GM12878 (cell line): ENCODE measurements at regions not wholly inside any gene's neighbourhood (a gene's known extent, or its start where the extent isn't known, plus 50 kb on each side); places are given as distances from the start of the nearest gene placed in this dataset.

Experiments used
- ATAC-seq: fragments of 200-7000 bp; cut with Tn5 transposase; 3 replicates; pipeline ENCODE4 v1.9.1; 2020; ENCODE audit warnings: mild to moderate bottlenecking, moderate library complexity
- BruUV-seq: library from RNA; stranded (reverse); fragments of 400-500 nt; replicated peaks from 2 replicates; lab custom pipeline; 2021; lab: Mats Ljungman, UMichigan
- CTCF ChIA-PET: fragments of 300-600 bp; sonication (Branson Sonifier 250); formaldehyde crosslinking; extraction: SDS; loops from one replicate; lab custom pipeline; 2021; ENCODE audit warnings: inconsistent platforms; lab: Yijun Ruan, JAX
- POLR2A ChIA-PET: fragments of 350-600 bp; formaldehyde crosslinking; extraction: SDS; loops from one replicate; lab custom pipeline; 2021; ENCODE audit warnings: inconsistent platforms; lab: Charles Lee
- RAD21 ChIA-PET: fragments of 300-600 bp; sonication (Branson Sonifier 250); formaldehyde crosslinking; loops from one replicate; lab custom pipeline; 2023; ENCODE audit warnings: antibody characterized with exemption; ENCODE audit not compliant: unreplicated experiment; lab: Charles Lee
- SMC1A ChIA-PET: fragments of 300-600 bp; sonication (Branson Sonifier 250); formaldehyde crosslinking; loops from one replicate; lab custom pipeline; 2023; ENCODE audit not compliant: unreplicated experiment, uncharacterized antibody; lab: Charles Lee
- DNase-seq: peaks from one replicate; pipeline ENCODE4 v3.0.0-alpha.2; 2011; ENCODE audit warnings: low read depth, low spot score
- FAIRE-seq: peaks from 3 replicates; lab custom pipeline; 2011; peaks lifted over from hg19 to GRCh38; lab: Jason Lieb, UNC
- H2AFZ ChIP-seq: 2 replicates; pipeline ENCODE4 v1.6.0; 2011; ENCODE audit warnings: low read depth, low read length, control low read depth; ENCODE audit not compliant: control insufficient read depth
- H3K27ac ChIP-seq: 2 replicates; pipeline ENCODE4 v1.5.1; 2011; ENCODE audit warnings: control low read depth; ENCODE audit not compliant: control insufficient read depth, insufficient read depth
- H3K27me3 ChIP-seq, 2 experiments: replicated peaks in 1 of 2; 2 replicates each; pipeline versions ENCODE4 v1.6.0 to v1.6.1; 2011; ENCODE audit warnings: low read length in 1 of 2; ENCODE audit not compliant: control insufficient read depth in 2 of 2, insufficient read depth in 2 of 2
- H3K36me3 ChIP-seq, 2 experiments: 2 replicates each; pipeline ENCODE4 v1.5.1; 2011; ENCODE audit warnings: low read length in 1 of 2; ENCODE audit not compliant: control insufficient read depth in 2 of 2, insufficient read depth in 2 of 2
- H3K4me1 ChIP-seq: 2 replicates; pipeline ENCODE4 v1.6.1; 2011; ENCODE audit warnings: mild to moderate bottlenecking, low read length, moderate library complexity, mixed read lengths; ENCODE audit not compliant: control insufficient read depth, insufficient read depth
- H3K4me2 ChIP-seq: 2 replicates; pipeline ENCODE4 v1.6.0; 2011; ENCODE audit warnings: control low read depth; ENCODE audit not compliant: control insufficient read depth, insufficient read depth
- H3K4me3 ChIP-seq: fragments of 200-600 bp; sonication (generic); 2 replicates; pipeline ENCODE4 v1.5.1; 2016
- H3K79me2 ChIP-seq: 2 replicates; pipeline ENCODE4 v1.6.0; 2011; ENCODE audit warnings: low read length; ENCODE audit not compliant: control insufficient read depth, insufficient read depth
- H3K9ac ChIP-seq: 2 replicates; pipeline ENCODE4 v1.8.0; 2011; ENCODE audit warnings: low read length, control low read depth, mixed read lengths; ENCODE audit not compliant: control insufficient read depth, insufficient read depth
- H3K9me3 ChIP-seq: replicated peaks from 3 replicates; pipeline ENCODE4 v1.5.1; 2011; ENCODE audit warnings: mild to moderate bottlenecking, low read length; ENCODE audit not compliant: control insufficient read depth, insufficient read depth
- H4K20me1 ChIP-seq: 2 replicates; pipeline ENCODE4 v1.6.0; 2011; ENCODE audit not compliant: control insufficient read depth, insufficient read depth
- ATF7 ChIP-seq: fragments of 450-650 bp; IDR thresholded peaks from 2 replicates; pipeline ENCODE4 v1.6.1; 2016; ENCODE audit warnings: low read depth, mild to moderate bottlenecking
- LARP7 ChIP-seq: fragments of 450-650 bp; IDR thresholded peaks from 2 replicates; pipeline ENCODE4 v1.6.1; 2017; ENCODE audit warnings: mild to moderate bottlenecking
- NBN ChIP-seq: fragments of 450-650 bp; IDR thresholded peaks from 2 replicates; pipeline ENCODE4 v1.6.1; 2016
- POLR2AphosphoS2 ChIP-seq: IDR thresholded peaks from 2 replicates; pipeline ENCODE4 v1.6.1; 2011; ENCODE audit warnings: low read depth, mild to moderate bottlenecking, low read length, improper control_type of control experiment, moderate library complexity
- SPI1 ChIP-seq: IDR thresholded peaks from 2 replicates; pipeline ENCODE4 v1.6.1; 2011; ENCODE audit warnings: low read depth, mild to moderate bottlenecking, low read length, moderate library complexity, borderline replicate concordance; ENCODE audit not compliant: insufficient read depth
- ZNF384 ChIP-seq: IDR thresholded peaks from 2 replicates; pipeline ENCODE4 v1.6.1; 2012; ENCODE audit warnings: low read depth, mild to moderate bottlenecking, low read length, improper control_type of control experiment, borderline replicate concordance
- WGBS: methylation state at CpG from one replicate; pipeline ENCODE4 v1.1.6; 2016; ENCODE audit warnings: low lambda C conversion rate; ENCODE audit not compliant: insufficient replicate concordance, insufficient coverage; ENCODE audit errors: missing lambda C conversion rate; 5-methylcytosine and 5-hydroxymethylcytosine counted together
- in situ Hi-C: fragments of 300-500 bp; cut with MboI; formaldehyde crosslinking; loops from 9 replicates; pipeline ENCODE4 v1.14.3; 2018; ENCODE audit warnings: mixed read lengths
- intact Hi-C: fragments of 100-400 bp; cut with micrococcal nuclease; formaldehyde crosslinking; loops from one replicate; pipeline ENCODE4 v1.14.2; 2022; ENCODE audit not compliant: unreplicated experiment
- TF ChIP-seq, protein P1 (sequence below): fragments of 450-650 bp; formaldehyde crosslinking; IDR thresholded peaks from 2 replicates; pipeline ENCODE4 v1.4.0; 2022; ENCODE audit warnings: mild to moderate bottlenecking, moderate library complexity
- TF ChIP-seq, protein P2 (sequence below): IDR thresholded peaks from 2 replicates; pipeline ENCODE4 v1.6.1; 2012; ENCODE audit warnings: improper control_type of control experiment, low read depth, low read length; ENCODE audit not compliant: insufficient replicate concordance
- TF ChIP-seq, protein P3 (sequence below): fragments of 450-650 bp; IDR thresholded peaks from 2 replicates; pipeline ENCODE4 v1.6.1; 2017; ENCODE audit warnings: mild to moderate bottlenecking, moderate library complexity

DNA sequence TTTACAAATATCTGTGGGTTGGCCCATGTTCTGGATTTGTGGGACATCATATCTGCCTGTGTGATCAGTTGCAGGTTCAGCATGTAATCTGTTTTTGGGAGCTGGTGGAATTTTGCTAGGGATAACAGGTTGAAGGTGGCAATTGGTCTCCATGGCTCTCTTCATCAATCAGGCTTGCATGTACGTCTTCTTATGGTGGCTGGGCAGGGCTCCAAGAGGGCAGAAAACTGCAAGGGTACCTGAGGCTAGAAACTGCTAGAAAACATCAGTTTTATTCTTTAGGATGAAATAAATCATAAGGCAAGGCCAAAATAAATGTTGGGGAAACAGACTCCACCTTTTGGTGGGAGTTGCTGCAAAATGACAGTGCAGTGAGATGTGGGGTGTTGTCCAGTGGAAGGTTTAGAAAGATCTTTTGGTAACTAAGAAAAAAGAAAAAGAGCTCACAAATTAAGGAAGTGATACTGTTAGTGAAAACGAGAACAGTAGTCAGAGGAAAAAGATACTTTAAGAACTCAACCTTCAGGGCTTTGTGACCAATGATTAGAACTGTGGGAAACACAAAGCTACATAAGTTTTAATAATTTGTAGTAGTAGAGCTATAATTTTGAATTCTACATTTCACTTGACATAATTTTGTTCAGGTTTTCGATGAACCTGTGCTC, 300.7 kb upstream of the IZUMO3 start:
- ATAC-seq (peak; percentile 89), DNase-seq (no peak), FAIRE-seq (no peak)
- no peaks in the 10 kb centered on the region for H3K36me3 ChIP-seq
- CTCF ChIA-PET, result interaction anchor here (1.0 to 1.4 kb wide), 2 partner anchors 9 to 12 kb away, joined by 3 to 5 read pairs; no protein-coding TSS in a partner anchor
- no peak overlapping the region for H3K4me3 ChIP-seq
- no peak overlapping the region for H3K9ac ChIP-seq
- WGBS, result 0% methylated on average over 3 of the region's 3 CpGs
- no peaks in the 10 kb centered on the region for H3K27me3 ChIP-seq
- SMC1A ChIA-PET, result interaction anchor here (1.5 kb wide), 1 partner anchor 9 kb away, joined by 3 read pairs; no protein-coding TSS in a partner anchor
- intact Hi-C loops, result no loop called here
- no peaks in the 10 kb centered on the region for H3K4me1 ChIP-seq
- in situ Hi-C loops, result no loop called here
- POLR2A ChIA-PET, result no interaction called here
- TF ChIP-seq POLR2AphosphoS2 (no peak), ZNF384 (peak; percentile 43; the same call in 1 of the 2 replicates), NBN (no peak), ATF7 (no peak), LARP7 (no peak), SPI1 (peak; percentile 82)
- TF ChIP-seq, protein P1, sequence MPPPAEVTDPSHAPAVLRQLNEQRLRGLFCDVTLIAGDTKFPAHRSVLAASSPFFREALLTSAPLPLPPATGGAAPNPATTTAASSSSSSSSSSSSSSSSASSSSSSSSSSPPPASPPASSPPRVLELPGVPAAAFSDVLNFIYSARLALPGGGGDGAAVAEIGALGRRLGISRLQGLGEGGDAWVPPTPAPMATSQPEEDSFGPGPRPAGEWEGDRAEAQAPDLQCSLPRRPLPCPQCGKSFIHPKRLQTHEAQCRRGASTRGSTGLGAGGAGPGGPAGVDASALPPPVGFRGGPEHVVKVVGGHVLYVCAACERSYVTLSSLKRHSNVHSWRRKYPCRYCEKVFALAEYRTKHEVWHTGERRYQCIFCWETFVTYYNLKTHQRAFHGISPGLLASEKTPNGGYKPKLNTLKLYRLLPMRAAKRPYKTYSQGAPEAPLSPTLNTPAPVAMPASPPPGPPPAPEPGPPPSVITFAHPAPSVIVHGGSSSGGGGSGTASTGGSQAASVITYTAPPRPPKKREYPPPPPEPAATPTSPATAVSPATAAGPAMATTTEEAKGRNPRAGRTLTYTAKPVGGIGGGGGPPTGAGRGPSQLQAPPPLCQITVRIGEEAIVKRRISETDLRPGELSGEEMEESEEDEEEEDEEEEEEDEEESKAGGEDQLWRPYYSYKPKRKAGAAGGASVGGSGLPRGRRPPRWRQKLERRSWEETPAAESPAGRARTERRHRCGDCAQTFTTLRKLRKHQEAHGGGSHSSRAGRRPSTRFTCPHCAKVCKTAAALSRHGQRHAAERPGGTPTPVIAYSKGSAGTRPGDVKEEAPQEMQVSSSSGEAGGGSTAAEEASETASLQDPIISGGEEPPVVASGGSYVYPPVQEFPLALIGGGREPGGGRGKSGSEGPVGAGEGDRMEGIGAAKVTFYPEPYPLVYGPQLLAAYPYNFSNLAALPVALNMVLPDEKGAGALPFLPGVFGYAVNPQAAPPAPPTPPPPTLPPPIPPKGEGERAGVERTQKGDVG (CRISPR knock-in tag), result no peak
- TF ChIP-seq, protein P2, sequence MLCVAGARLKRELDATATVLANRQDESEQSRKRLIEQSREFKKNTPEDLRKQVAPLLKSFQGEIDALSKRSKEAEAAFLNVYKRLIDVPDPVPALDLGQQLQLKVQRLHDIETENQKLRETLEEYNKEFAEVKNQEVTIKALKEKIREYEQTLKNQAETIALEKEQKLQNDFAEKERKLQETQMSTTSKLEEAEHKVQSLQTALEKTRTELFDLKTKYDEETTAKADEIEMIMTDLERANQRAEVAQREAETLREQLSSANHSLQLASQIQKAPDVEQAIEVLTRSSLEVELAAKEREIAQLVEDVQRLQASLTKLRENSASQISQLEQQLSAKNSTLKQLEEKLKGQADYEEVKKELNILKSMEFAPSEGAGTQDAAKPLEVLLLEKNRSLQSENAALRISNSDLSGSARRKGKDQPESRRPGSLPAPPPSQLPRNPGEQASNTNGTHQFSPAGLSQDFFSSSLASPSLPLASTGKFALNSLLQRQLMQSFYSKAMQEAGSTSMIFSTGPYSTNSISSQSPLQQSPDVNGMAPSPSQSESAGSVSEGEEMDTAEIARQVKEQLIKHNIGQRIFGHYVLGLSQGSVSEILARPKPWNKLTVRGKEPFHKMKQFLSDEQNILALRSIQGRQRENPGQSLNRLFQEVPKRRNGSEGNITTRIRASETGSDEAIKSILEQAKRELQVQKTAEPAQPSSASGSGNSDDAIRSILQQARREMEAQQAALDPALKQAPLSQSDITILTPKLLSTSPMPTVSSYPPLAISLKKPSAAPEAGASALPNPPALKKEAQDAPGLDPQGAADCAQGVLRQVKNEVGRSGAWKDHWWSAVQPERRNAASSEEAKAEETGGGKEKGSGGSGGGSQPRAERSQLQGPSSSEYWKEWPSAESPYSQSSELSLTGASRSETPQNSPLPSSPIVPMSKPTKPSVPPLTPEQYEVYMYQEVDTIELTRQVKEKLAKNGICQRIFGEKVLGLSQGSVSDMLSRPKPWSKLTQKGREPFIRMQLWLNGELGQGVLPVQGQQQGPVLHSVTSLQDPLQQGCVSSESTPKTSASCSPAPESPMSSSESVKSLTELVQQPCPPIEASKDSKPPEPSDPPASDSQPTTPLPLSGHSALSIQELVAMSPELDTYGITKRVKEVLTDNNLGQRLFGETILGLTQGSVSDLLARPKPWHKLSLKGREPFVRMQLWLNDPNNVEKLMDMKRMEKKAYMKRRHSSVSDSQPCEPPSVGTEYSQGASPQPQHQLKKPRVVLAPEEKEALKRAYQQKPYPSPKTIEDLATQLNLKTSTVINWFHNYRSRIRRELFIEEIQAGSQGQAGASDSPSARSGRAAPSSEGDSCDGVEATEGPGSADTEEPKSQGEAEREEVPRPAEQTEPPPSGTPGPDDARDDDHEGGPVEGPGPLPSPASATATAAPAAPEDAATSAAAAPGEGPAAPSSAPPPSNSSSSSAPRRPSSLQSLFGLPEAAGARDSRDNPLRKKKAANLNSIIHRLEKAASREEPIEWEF, result no peak
- TF ChIP-seq, protein P3, sequence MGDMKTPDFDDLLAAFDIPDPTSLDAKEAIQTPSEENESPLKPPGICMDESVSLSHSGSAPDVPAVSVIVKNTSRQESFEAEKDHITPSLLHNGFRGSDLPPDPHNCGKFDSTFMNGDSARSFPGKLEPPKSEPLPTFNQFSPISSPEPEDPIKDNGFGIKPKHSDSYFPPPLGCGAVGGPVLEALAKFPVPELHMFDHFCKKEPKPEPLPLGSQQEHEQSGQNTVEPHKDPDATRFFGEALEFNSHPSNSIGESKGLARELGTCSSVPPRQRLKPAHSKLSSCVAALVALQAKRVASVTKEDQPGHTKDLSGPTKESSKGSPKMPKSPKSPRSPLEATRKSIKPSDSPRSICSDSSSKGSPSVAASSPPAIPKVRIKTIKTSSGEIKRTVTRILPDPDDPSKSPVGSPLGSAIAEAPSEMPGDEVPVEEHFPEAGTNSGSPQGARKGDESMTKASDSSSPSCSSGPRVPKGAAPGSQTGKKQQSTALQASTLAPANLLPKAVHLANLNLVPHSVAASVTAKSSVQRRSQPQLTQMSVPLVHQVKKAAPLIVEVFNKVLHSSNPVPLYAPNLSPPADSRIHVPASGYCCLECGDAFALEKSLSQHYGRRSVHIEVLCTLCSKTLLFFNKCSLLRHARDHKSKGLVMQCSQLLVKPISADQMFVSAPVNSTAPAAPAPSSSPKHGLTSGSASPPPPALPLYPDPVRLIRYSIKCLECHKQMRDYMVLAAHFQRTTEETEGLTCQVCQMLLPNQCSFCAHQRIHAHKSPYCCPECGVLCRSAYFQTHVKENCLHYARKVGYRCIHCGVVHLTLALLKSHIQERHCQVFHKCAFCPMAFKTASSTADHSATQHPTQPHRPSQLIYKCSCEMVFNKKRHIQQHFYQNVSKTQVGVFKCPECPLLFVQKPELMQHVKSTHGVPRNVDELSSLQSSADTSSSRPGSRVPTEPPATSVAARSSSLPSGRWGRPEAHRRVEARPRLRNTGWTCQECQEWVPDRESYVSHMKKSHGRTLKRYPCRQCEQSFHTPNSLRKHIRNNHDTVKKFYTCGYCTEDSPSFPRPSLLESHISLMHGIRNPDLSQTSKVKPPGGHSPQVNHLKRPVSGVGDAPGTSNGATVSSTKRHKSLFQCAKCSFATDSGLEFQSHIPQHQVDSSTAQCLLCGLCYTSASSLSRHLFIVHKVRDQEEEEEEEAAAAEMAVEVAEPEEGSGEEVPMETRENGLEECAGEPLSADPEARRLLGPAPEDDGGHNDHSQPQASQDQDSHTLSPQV, result no peak
- no peak overlapping the region for H3K27ac ChIP-seq
- no peaks in the 10 kb centered on the region for H3K79me2 ChIP-seq
- H4K20me1 ChIP-seq, result no peaks in the 10 kb centered on the region
- no peak overlapping the region for H3K4me2 ChIP-seq
- no peaks in the 10 kb centered on the region for H3K9me3 ChIP-seq
- no peak overlapping the region for H2AFZ ChIP-seq
- RAD21 ChIA-PET, result interaction anchor here (0.6 kb wide), 1 partner anchor 124 kb away, joined by 4 read pairs; no protein-coding TSS in a partner anchor
- no TSS peak for BruUV-seq
